ENCODE measurements at regions not wholly inside any gene's neighbourhood (a gene's known extent, or its start where the extent isn't known, plus 50 kb on each side); places are given as distances from the start of the nearest gene placed in this dataset.

DNA sequence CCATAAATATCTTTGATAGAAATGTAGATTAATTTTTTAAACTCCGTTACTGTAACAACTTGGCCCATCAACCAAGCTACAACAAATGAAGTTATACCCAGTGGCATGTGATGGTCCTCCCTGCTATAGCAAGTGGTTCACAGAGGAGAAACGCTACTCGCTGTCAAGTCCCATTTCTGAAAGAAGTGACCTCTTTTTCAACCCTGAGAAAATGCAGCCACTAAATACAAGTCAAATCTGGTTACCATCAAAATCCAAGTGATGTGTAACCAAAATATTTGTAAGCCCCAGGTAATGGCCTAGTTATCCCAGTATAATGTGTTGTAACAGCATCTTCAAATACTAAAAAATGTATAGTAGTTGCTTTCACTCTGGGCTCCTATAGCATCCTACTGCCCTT lies 151.8 kb downstream of the MIS18A start:
- Histone ChIP-seq H3K4me3 (no peak overlapping the region), H3K27ac (no peak overlapping the region), H3K4me1 (no peaks in the 10 kb centered on the region), H3K27me3 (no peaks in the 10 kb centered on the region), H3K36me3 (no peaks in the 10 kb centered on the region), H3K9me3 (no peaks in the 10 kb centered on the region)
- 87 to 93% methylated on average over 3 of the region's 3 CpGs for WGBS, 2 donors
- ATAC-seq = no peak
- FAIRE-seq = no peak
- TF ChIP-seq, protein P1, sequence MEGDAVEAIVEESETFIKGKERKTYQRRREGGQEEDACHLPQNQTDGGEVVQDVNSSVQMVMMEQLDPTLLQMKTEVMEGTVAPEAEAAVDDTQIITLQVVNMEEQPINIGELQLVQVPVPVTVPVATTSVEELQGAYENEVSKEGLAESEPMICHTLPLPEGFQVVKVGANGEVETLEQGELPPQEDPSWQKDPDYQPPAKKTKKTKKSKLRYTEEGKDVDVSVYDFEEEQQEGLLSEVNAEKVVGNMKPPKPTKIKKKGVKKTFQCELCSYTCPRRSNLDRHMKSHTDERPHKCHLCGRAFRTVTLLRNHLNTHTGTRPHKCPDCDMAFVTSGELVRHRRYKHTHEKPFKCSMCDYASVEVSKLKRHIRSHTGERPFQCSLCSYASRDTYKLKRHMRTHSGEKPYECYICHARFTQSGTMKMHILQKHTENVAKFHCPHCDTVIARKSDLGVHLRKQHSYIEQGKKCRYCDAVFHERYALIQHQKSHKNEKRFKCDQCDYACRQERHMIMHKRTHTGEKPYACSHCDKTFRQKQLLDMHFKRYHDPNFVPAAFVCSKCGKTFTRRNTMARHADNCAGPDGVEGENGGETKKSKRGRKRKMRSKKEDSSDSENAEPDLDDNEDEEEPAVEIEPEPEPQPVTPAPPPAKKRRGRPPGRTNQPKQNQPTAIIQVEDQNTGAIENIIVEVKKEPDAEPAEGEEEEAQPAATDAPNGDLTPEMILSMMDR (IDR thresholded peaks at IDR 0.05) = no peak
- DNase-seq = no peak
- intact Hi-C loops (cut with DNase I) = no loop called here

DNA sequence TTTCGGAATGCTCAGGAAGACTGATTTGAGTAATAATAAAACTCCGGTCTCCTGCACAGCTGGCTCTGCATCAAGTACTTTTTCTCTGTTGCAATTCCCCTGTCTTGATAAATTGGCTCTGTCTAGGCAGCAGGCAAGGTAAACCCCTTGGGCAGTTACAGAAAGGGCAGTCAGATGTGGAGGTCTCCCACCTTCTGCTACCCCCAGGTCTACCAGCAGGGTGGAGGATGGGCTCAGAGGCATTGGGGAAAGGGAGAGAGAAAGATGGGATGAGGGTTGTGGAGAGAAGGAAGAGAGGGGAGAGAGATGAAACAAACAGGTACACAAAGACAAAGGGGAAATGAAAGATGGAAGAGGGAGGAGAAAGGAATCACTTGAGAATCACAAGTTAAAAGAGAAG lies 156.8 kb downstream of the MIS18A start:
- no peaks in the 10 kb centered on the region for H3K4me1 ChIP-seq
- WGBS, 2 donors = 84 to 94% methylated on average over 2 of the region's 2 CpGs
- FAIRE-seq = no peak

DNA sequence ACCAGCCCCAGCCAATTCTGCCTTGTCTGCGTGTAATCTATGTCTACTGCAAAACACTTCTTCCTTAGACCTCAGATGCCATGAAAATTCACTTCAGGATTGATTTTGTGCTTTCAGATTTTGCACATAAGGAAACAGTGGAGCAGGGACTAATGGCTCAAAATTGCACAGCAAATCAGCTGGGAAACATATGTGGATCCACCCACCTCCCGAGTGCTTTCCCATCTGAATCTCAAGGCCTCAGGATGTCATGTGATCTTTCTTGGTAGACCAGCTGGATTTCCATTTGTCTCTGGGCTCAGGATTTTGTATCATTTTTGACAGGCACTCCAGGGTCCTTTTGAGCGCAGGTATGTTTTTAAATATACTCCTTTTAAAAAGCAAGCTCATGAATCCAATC lies 158.6 kb downstream of the MIS18A start:
- Histone ChIP-seq H3K4me1 (no peaks in the 10 kb centered on the region), H3K4me3 (no peak overlapping the region), H3K36me3 (no peaks in the 10 kb centered on the region), H3K27ac (no peak overlapping the region), H3K27me3 (no peaks in the 10 kb centered on the region), H3K9me3 (no peaks in the 10 kb centered on the region)
- 72 to 77% methylated on average over 3 of the region's 3 CpGs for WGBS, 2 donors
- DNase-seq (no peak), FAIRE-seq (no peak), ATAC-seq (no peak)
- intact Hi-C loops (cut with DNase I) = no loop called here
- TF ChIP-seq, protein P1 (IDR thresholded peaks at IDR 0.05) = no peak

More for the DNA sequence above, 156.8 kb downstream of the MIS18A start:
- H3K9me3 ChIP-seq = no peaks in the 10 kb centered on the region
- intact Hi-C loops (cut with DNase I) = no loop called here
- no peak for ATAC-seq
- H3K27me3 ChIP-seq = no peaks in the 10 kb centered on the region
- H3K27ac ChIP-seq = no peak overlapping the region
- TF ChIP-seq, protein P1 (IDR thresholded peaks at IDR 0.05) = no peak
- no peak for DNase-seq
- H3K4me3 ChIP-seq = no peak overlapping the region
- H3K36me3 ChIP-seq = no peaks in the 10 kb centered on the region

DNA sequence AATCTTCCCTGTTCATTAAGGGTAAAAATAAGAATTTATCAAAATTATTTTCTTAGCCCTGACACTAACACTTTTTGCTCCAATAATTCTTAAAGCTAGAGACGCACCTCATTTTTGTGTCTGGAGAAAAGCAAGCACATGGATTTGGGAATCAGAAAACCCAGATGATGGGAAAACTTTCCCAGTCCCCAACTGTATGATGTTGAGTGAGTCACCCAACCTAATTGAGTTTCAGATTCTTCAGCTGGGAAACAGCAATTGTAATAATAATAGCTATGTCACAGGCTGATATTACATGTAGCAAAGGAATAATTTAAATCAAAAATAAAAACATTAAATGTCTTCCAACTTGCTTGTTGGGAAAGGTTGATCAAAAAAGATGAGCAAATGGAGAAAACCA lies 159.0 kb downstream of the MIS18A start:
- DNase-seq (no peak), ATAC-seq (no peak), FAIRE-seq (no peak)
- H3K4me1 ChIP-seq = no peaks in the 10 kb centered on the region
- no peaks in the 10 kb centered on the region for H3K36me3 ChIP-seq
- no peaks in the 10 kb centered on the region for H3K27me3 ChIP-seq
- 88 to 93% methylated on average over 1 of the region's 1 CpG for WGBS, 2 donors
- no peaks in the 10 kb centered on the region for H3K9me3 ChIP-seq
- TF ChIP-seq, protein P1 (IDR thresholded peaks at IDR 0.05) = no peak
- no peak overlapping the region for H3K27ac ChIP-seq
- intact Hi-C loops (cut with DNase I) = no loop called here
- H3K4me3 ChIP-seq = no peak overlapping the region

DNA sequence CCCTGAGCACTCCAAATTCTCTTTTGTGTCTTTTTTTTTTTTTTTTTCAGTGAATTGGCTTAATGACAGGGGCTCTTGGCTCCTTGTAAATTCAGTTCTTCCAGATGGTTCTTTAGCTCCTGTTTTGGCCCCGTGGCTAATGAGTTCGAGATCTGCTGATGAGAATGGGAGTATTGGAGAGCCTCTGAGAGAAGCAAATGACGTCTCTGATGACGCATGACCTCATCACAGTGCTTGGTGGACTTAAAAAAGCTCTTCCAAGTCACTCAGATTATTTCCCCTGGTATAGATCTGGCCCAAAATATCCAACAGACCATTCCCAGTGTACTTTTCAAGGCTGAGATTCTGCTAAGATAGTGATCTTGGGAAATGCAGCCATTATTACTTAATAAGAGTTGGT lies 159.5 kb downstream of the MIS18A start:
- no peaks in the 10 kb centered on the region for H3K4me1 ChIP-seq
- no peaks in the 10 kb centered on the region for H3K27me3 ChIP-seq
- no peaks in the 10 kb centered on the region for H3K36me3 ChIP-seq
- FAIRE-seq (no peak), ATAC-seq (no peak), DNase-seq (no peak)
- no peak overlapping the region for H3K27ac ChIP-seq
- TF ChIP-seq, protein P1 (IDR thresholded peaks at IDR 0.05) = no peak
- no peak overlapping the region for H3K4me3 ChIP-seq
- intact Hi-C loops (cut with DNase I) = no loop called here
- 64 to 74% methylated on average over 4 of the region's 4 CpGs for WGBS, 2 donors
- no peaks in the 10 kb centered on the region for H3K9me3 ChIP-seq

All from pancreas (tissue), 10 donors.